CD14-positive monocyte (primary cell): ENCODE measurements at regions not wholly inside any gene's neighbourhood (a gene's known extent, or its start where the extent isn't known, plus 50 kb on each side); places are given as distances from the start of the nearest gene placed in this dataset.
A peak's percentile ranks its signal among the peaks of the same experiment; 100 is the strongest.

Source experiments
- DNase-seq, 3 donors: peaks; one replicate each; pipeline ENCODE4 v3.0.0-alpha.2; 2011 to 2022
- H2AFZ ChIP-seq: 2 replicates; pipeline ENCODE4 v1.6.0; 2012; ENCODE audit warnings: mild to moderate bottlenecking, low read depth, low read length, inconsistent platforms; ENCODE audit not compliant: insufficient read depth, poor library complexity, severe bottlenecking
- H3K27ac ChIP-seq, 2 donors: 1 replicate in 1 of 2; 2 replicates in 1 of 2; pipeline ENCODE4 v1.5.1; 2012 to 2013; ENCODE audit warnings: low read length in 2 of 2, control low read depth in 1 of 2, inconsistent platforms in 1 of 2, low read depth in 1 of 2, mild to moderate bottlenecking in 1 of 2
- H3K27me3 ChIP-seq, 2 donors: one replicate each; pipeline versions ENCODE4 v1.6.0 to v1.6.1; 2011 to 2013; ENCODE audit warnings: low read length in 2 of 2; ENCODE audit not compliant: control insufficient read depth in 2 of 2, insufficient read depth in 2 of 2
- H3K36me3 ChIP-seq, 2 donors: replicated peaks in 1 of 2; 1 replicate in 1 of 2; 2 replicates in 1 of 2; pipeline versions ENCODE4 v1.5.1 to v1.6.1; 2012 to 2013; ENCODE audit warnings: low read length in 2 of 2, control low read depth in 1 of 2, inconsistent platforms in 1 of 2, mild to moderate bottlenecking in 1 of 2; ENCODE audit not compliant: insufficient read depth in 2 of 2, control insufficient read depth in 1 of 2
- H3K4me1 ChIP-seq, 2 donors: 1 replicate in 1 of 2; 2 replicates in 1 of 2; pipeline versions ENCODE4 v1.5.1 to v1.6.1; 2012 to 2013; ENCODE audit warnings: low read length in 2 of 2, control low read depth in 1 of 2, inconsistent platforms in 1 of 2, mild to moderate bottlenecking in 1 of 2, moderate library complexity in 1 of 2; ENCODE audit not compliant: insufficient read depth in 2 of 2, control insufficient read depth in 1 of 2
- H3K4me2 ChIP-seq: replicated peaks from 2 replicates; pipeline ENCODE3; 2012; ENCODE audit warnings: low read length, moderate library complexity, mild to moderate bottlenecking; ENCODE audit not compliant: poor library complexity, severe bottlenecking; ENCODE audit errors: extremely low read depth
- H3K4me3 ChIP-seq, 3 experiments: fragments of 200-600 bp in 1 of 3; sonication (generic) in 1 of 3; replicated peaks in 1 of 3; 1 replicate in 2 of 3; 2 replicates in 1 of 3; pipeline ENCODE4 v1.5.1; 2011 to 2013; ENCODE audit warnings: low read length in 3 of 3, mild to moderate bottlenecking in 3 of 3, control low read depth in 2 of 3, low read depth in 2 of 3, inconsistent platforms in 1 of 3, moderate library complexity in 1 of 3
- H3K79me2 ChIP-seq: 2 replicates; pipeline ENCODE4 v1.6.0; 2012; ENCODE audit warnings: mild to moderate bottlenecking, control low read depth, inconsistent platforms, low read length, moderate library complexity; ENCODE audit not compliant: insufficient read depth
- H3K9ac ChIP-seq: 2 replicates; pipeline ENCODE4 v1.6.0; 2017; ENCODE audit warnings: low read length, mild to moderate bottlenecking; ENCODE audit not compliant: insufficient read depth, poor library complexity, severe bottlenecking
- H3K9me3 ChIP-seq, 2 donors: replicated peaks in 1 of 2; 1 replicate in 1 of 2; 2 replicates in 1 of 2; pipeline versions ENCODE4 v1.5.1 to v1.6.1; 2012 to 2013; ENCODE audit warnings: low read length in 2 of 2, control low read depth in 1 of 2; ENCODE audit not compliant: control insufficient read depth in 1 of 2, insufficient read depth in 1 of 2
- H4K20me1 ChIP-seq: 2 replicates; pipeline ENCODE4 v1.6.0; 2012; ENCODE audit warnings: mild to moderate bottlenecking, low read length, control low read depth, moderate library complexity; ENCODE audit not compliant: insufficient read depth
- H3K27ac Mint-ChIP-seq, 7 donors: one replicate each; pipeline ENCODE4 v1.8.0; 2020; ENCODE audit warnings: mild to moderate bottlenecking in 7 of 7, mixed read lengths in 7 of 7, moderate library complexity in 6 of 7, inconsistent platforms in 2 of 7
- H3K27me3 Mint-ChIP-seq, 3 donors: one replicate each; pipeline ENCODE4 v1.8.0; 2021 to 2022; ENCODE audit warnings: low read depth in 3 of 3, mild to moderate bottlenecking in 3 of 3, mixed read lengths in 3 of 3, moderate library complexity in 3 of 3, inconsistent platforms in 1 of 3
- H3K36me3 Mint-ChIP-seq, 2 donors: one replicate each; pipeline ENCODE4 v1.8.0; 2020; ENCODE audit warnings: mixed read lengths in 2 of 2, inconsistent platforms in 1 of 2, mild to moderate bottlenecking in 1 of 2
- H3K4me1 Mint-ChIP-seq: one replicate; pipeline ENCODE4 v1.8.0; 2020; ENCODE audit warnings: mild to moderate bottlenecking, mixed read lengths
- H3K4me3 Mint-ChIP-seq, 2 donors: one replicate each; pipeline ENCODE4 v1.8.0; 2020; ENCODE audit warnings: mild to moderate bottlenecking in 2 of 2, mixed read lengths in 2 of 2, moderate library complexity in 1 of 2
- H3K9me3 Mint-ChIP-seq, 7 donors: one replicate each; pipeline ENCODE4 v1.8.0; 2020 to 2022; ENCODE audit warnings: mixed read lengths in 7 of 7, mild to moderate bottlenecking in 6 of 7, moderate library complexity in 6 of 7, inconsistent platforms in 2 of 7
- WGBS: methylation state at CpG from one replicate; pipeline ENCODE4 v1.1.5; 2013; ENCODE audit warnings: missing lambda C conversion rate; ENCODE audit not compliant: insufficient coverage; 5-methylcytosine and 5-hydroxymethylcytosine counted together
- intact Hi-C, 2 donors: fragments of 100-400 bp; cut with micrococcal nuclease; formaldehyde crosslinking; loops; one replicate each; pipeline versions ENCODE4 v1.15.0 to v1.15.1; 2023
- TF ChIP-seq, protein P1 (sequence below): fragments of 200-600 bp; IDR thresholded peaks from one replicate; pipeline ENCODE4 v1.8.0; 2022; ENCODE audit warnings: antibody characterized with exemption, mild to moderate bottlenecking

DNA sequence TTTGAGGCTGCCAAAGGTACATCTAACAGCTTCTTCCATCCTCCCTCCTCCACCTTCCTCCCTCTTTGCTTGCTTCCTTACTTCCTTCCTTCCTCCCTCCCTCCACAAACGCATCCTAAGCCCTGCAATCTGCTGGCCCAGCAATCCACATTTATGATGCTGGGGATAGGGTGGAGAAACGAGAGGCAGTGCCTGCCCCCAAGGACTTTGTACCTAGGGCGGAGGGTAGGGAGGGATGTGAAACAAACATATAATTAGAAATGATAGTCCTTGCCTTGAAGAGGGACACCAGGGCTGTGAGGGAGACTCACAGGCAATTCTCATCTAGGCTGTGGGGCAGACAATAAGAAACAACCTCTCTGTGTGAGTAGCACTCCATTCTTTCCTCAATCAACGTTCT, 188.3 kb downstream of the ANKRD30B start:
- no peak overlapping the region for H3K4me2 ChIP-seq
- Mint-ChIP-seq H3K9me3 (peaks cover 0 to 14% (median 1%) of the 10 kb centered on the region in 7 donors), H3K27me3 (peaks cover 0 to 2% (median 0%) of the 10 kb centered on the region in 3 donors), H3K27ac (no peak overlapping the region), H3K4me3 (no peak overlapping the region), H3K4me1 (no peaks in the 10 kb centered on the region), H3K36me3 (no peaks in the 10 kb centered on the region)
- no peaks in the 10 kb centered on the region for H3K4me1 ChIP-seq
- no CpG with 5 or more reads among the region's 4 CpGs for WGBS
- no peak overlapping the region for H3K4me3 ChIP-seq
- no peaks in the 10 kb centered on the region for H3K36me3 ChIP-seq
- H3K9ac ChIP-seq, result no peak overlapping the region
- no peaks in the 10 kb centered on the region for H3K9me3 ChIP-seq
- H3K27me3 ChIP-seq, result no peaks in the 10 kb centered on the region
- intact Hi-C loops, result no loop called here
- H4K20me1 ChIP-seq, result no peaks in the 10 kb centered on the region
- no peak for DNase-seq
- H2AFZ ChIP-seq, result no peak overlapping the region
- H3K27ac ChIP-seq, result no peak overlapping the region
- TF ChIP-seq, protein P1, sequence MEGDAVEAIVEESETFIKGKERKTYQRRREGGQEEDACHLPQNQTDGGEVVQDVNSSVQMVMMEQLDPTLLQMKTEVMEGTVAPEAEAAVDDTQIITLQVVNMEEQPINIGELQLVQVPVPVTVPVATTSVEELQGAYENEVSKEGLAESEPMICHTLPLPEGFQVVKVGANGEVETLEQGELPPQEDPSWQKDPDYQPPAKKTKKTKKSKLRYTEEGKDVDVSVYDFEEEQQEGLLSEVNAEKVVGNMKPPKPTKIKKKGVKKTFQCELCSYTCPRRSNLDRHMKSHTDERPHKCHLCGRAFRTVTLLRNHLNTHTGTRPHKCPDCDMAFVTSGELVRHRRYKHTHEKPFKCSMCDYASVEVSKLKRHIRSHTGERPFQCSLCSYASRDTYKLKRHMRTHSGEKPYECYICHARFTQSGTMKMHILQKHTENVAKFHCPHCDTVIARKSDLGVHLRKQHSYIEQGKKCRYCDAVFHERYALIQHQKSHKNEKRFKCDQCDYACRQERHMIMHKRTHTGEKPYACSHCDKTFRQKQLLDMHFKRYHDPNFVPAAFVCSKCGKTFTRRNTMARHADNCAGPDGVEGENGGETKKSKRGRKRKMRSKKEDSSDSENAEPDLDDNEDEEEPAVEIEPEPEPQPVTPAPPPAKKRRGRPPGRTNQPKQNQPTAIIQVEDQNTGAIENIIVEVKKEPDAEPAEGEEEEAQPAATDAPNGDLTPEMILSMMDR, result no peak
- H3K79me2 ChIP-seq, result no peaks in the 10 kb centered on the region

DNA sequence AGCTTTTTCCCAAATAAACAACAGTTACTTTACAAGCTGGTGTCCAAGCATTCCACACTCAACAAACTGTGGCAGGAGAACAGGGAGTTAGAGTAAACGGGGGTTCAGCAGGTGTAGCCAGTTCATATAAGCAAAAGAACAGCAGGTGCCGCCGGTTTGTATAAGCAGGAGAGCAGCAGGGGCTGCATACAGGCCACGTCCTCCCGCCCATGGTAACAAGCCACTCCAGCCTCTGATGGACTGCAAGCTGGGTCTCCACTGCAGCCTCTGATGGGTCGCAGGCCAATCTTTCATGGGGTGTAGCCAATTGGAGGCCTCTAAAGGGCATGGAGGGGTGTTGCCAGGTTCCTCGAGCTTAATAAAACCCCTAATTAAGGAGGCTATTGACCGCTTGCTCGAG, 189.3 kb downstream of the ANKRD30B start:
- no peak overlapping the region for H2AFZ ChIP-seq
- H3K27ac Mint-ChIP-seq, result peak overlapping the region in 1 of 7 donors; percentile 51
- no peaks in the 10 kb centered on the region for H3K36me3 ChIP-seq
- H4K20me1 ChIP-seq, result no peaks in the 10 kb centered on the region
- no peaks in the 10 kb centered on the region for H3K36me3 Mint-ChIP-seq
- TF ChIP-seq, protein P1, result no peak
- no peak overlapping the region for H3K27ac ChIP-seq
- H3K4me1 Mint-ChIP-seq, result no peaks in the 10 kb centered on the region
- no peak overlapping the region for H3K9ac ChIP-seq
- H3K9me3 Mint-ChIP-seq, result peaks cover 0 to 14% (median 1%) of the 10 kb centered on the region in 7 donors
- no peak for DNase-seq
- peaks cover 0 to 4% (median 0%) of the 10 kb centered on the region in 3 donors for H3K27me3 Mint-ChIP-seq
- H3K4me1 ChIP-seq, result no peaks in the 10 kb centered on the region
- WGBS, result 74% methylated on average over 4 of the region's 9 CpGs
- no peak overlapping the region for H3K4me3 ChIP-seq
- peaks cover 0 to 1% of the 10 kb centered on the region in 2 donors for H3K9me3 ChIP-seq
- intact Hi-C loops, result no loop called here
- H3K4me2 ChIP-seq, result no peak overlapping the region
- no peak overlapping the region for H3K4me3 Mint-ChIP-seq
- H3K27me3 ChIP-seq, result no peaks in the 10 kb centered on the region
- H3K79me2 ChIP-seq, result no peaks in the 10 kb centered on the region
